ENCODE measurements at regions not wholly inside any gene's neighbourhood (a gene's known extent, or its start where the extent isn't known, plus 50 kb on each side); places are given as distances from the start of the nearest gene placed in this dataset.

GRCh38 chr5:16326137-16326536 is 139.5 kb downstream of the ZNF622 start:
- TF ChIP-seq, protein P1, sequence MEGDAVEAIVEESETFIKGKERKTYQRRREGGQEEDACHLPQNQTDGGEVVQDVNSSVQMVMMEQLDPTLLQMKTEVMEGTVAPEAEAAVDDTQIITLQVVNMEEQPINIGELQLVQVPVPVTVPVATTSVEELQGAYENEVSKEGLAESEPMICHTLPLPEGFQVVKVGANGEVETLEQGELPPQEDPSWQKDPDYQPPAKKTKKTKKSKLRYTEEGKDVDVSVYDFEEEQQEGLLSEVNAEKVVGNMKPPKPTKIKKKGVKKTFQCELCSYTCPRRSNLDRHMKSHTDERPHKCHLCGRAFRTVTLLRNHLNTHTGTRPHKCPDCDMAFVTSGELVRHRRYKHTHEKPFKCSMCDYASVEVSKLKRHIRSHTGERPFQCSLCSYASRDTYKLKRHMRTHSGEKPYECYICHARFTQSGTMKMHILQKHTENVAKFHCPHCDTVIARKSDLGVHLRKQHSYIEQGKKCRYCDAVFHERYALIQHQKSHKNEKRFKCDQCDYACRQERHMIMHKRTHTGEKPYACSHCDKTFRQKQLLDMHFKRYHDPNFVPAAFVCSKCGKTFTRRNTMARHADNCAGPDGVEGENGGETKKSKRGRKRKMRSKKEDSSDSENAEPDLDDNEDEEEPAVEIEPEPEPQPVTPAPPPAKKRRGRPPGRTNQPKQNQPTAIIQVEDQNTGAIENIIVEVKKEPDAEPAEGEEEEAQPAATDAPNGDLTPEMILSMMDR (IDR thresholded peaks at IDR 0.05): no peak
- no peak for TF ChIP-seq POLR2A (IDR thresholded peaks at IDR 0.05)

Measured in testis (tissue), 2 donors.